HEK293 (cell line): ENCODE measurements at regions not wholly inside any gene's neighbourhood (a gene's known extent, or its start where the extent isn't known, plus 50 kb on each side); places are given as distances from the start of the nearest gene placed in this dataset.

Source experiments
- CTCF ChIA-PET: fragments of 350-600 bp; formaldehyde crosslinking; extraction: SDS; loops from one replicate; lab custom pipeline; 2021; ENCODE audit warnings: antibody characterized with exemption; lab: Yijun Ruan, JAX
- POLR2A ChIA-PET: fragments of 300-600 bp; formaldehyde crosslinking; extraction: SDS; loops from one replicate; lab custom pipeline; 2020; ENCODE audit warnings: antibody characterized with exemption, inconsistent platforms; lab: Yijun Ruan, JAX
- H3K27ac ChIP-seq: fragments of 200-500 bp; sonication (Bioruptor generic); 2 replicates; pipeline ENCODE4 v1.5.1; 2014; ENCODE audit warnings: low read depth, low read length, control low read depth, inconsistent platforms; ENCODE audit errors: extremely low read depth
- H3K36me3 ChIP-seq, 2 experiments: fragments of 200-500 bp in 1 of 2; sonication (Bioruptor generic) in 1 of 2; 1 replicate in 1 of 2; 2 replicates in 1 of 2; pipeline ENCODE4 v1.5.1; 2014 to 2017; ENCODE audit warnings: inconsistent platforms in 2 of 2, low read length in 2 of 2; ENCODE audit not compliant: control insufficient read depth in 2 of 2, insufficient read depth in 1 of 2
- H3K4me1 ChIP-seq: fragments of 200-500 bp; sonication (Bioruptor generic); 2 replicates; pipeline ENCODE4 v1.5.1; 2014; ENCODE audit warnings: mild to moderate bottlenecking, low read length, inconsistent platforms; ENCODE audit not compliant: control insufficient read depth, insufficient read depth
- H3K4me3 ChIP-seq: 2 replicates; pipeline ENCODE4 v1.5.1; 2011; ENCODE audit warnings: low read depth, mild to moderate bottlenecking, control low read depth, low read length, moderate library complexity
- H3K9me3 ChIP-seq: fragments of 200-500 bp; sonication (Bioruptor generic); 2 replicates; pipeline ENCODE4 v1.5.1; 2014; ENCODE audit warnings: low read depth, low read length, inconsistent platforms; ENCODE audit not compliant: control insufficient read depth, insufficient read depth
- ZBTB11 ChIP-seq: fragments of 450-650 bp; formaldehyde crosslinking; conservative IDR thresholded peaks from 2 replicates; pipeline ENCODE4 v1.5.1; 2016; ENCODE audit warnings: low read depth, missing biosample characterization, missing genetic modification characterization
- ZBTB6 ChIP-seq: fragments of 450-650 bp; formaldehyde crosslinking; IDR thresholded peaks from 2 replicates; pipeline ENCODE4 v1.5.1; 2017; ENCODE audit warnings: missing biosample characterization, missing genetic modification characterization
- ZFP3 ChIP-seq: fragments of 450-650 bp; formaldehyde crosslinking; IDR thresholded peaks from 2 replicates; pipeline ENCODE4 v1.5.1; 2016; ENCODE audit warnings: low read depth, missing biosample characterization, missing genetic modification characterization
- ZNF112 ChIP-seq: fragments of 450-650 bp; formaldehyde crosslinking; IDR thresholded peaks from 2 replicates; pipeline ENCODE4 v1.5.0; 2017; ENCODE audit warnings: missing biosample characterization, missing genetic modification characterization
- ZNF169 ChIP-seq: fragments of 450-650 bp; formaldehyde crosslinking; IDR thresholded peaks from 2 replicates; pipeline ENCODE4 v1.5.1; 2016; ENCODE audit warnings: missing biosample characterization, missing genetic modification characterization
- ZNF184 ChIP-seq: fragments of 450-650 bp; IDR thresholded peaks from 2 replicates; pipeline ENCODE4 v1.5.1; 2018; ENCODE audit warnings: missing biosample characterization, mild to moderate bottlenecking, missing genetic modification characterization
- ZNF24 ChIP-seq: fragments of 450-650 bp; formaldehyde crosslinking; IDR thresholded peaks from 2 replicates; pipeline ENCODE4 v1.5.1; 2016; ENCODE audit warnings: missing biosample characterization, missing genetic modification characterization
- ZNF302 ChIP-seq: fragments of 450-650 bp; formaldehyde crosslinking; IDR thresholded peaks from 2 replicates; pipeline ENCODE4 v1.5.1; 2016; ENCODE audit warnings: missing biosample characterization, missing genetic modification characterization, low read depth
- ZNF341 ChIP-seq: fragments of 450-650 bp; formaldehyde crosslinking; IDR thresholded peaks from 2 replicates; pipeline ENCODE4; 2016; ENCODE audit warnings: low read depth, missing biosample characterization, missing genetic modification characterization
- ZNF473 ChIP-seq: fragments of 450-650 bp; formaldehyde crosslinking; IDR thresholded peaks from 2 replicates; pipeline ENCODE4 v1.5.1; 2017; ENCODE audit warnings: missing biosample characterization, missing genetic modification characterization
- ZNF610 ChIP-seq: fragments of 450-650 bp; formaldehyde crosslinking; IDR thresholded peaks from 2 replicates; pipeline ENCODE4 v1.5.1; 2016; ENCODE audit warnings: missing biosample characterization, missing genetic modification characterization, borderline replicate concordance
- ZNF626 ChIP-seq: fragments of 450-650 bp; sonication (Bioruptor Pico); formaldehyde crosslinking; IDR thresholded peaks from 2 replicates; pipeline ENCODE4 v1.5.1; 2018; ENCODE audit warnings: missing biosample characterization, missing genetic modification characterization, inconsistent platforms
- TF ChIP-seq, protein P1 (sequence below): fragments of 450-650 bp; formaldehyde crosslinking; IDR thresholded peaks from 2 replicates; pipeline ENCODE4 v1.5.1; 2016; ENCODE audit warnings: missing biosample characterization, missing genetic modification characterization
- TF ChIP-seq, protein P2 (sequence below): fragments of 450-650 bp; formaldehyde crosslinking; IDR thresholded peaks from 2 replicates; pipeline ENCODE4 v1.5.0; 2017; ENCODE audit warnings: missing biosample characterization, missing genetic modification characterization, borderline replicate concordance
- TF ChIP-seq, protein P3 (sequence below): fragments of 450-650 bp; formaldehyde crosslinking; IDR thresholded peaks from 2 replicates; pipeline ENCODE4 v1.5.1; 2016; ENCODE audit warnings: missing biosample characterization, missing genetic modification characterization, low read depth

- TF ChIP-seq, protein P1, sequence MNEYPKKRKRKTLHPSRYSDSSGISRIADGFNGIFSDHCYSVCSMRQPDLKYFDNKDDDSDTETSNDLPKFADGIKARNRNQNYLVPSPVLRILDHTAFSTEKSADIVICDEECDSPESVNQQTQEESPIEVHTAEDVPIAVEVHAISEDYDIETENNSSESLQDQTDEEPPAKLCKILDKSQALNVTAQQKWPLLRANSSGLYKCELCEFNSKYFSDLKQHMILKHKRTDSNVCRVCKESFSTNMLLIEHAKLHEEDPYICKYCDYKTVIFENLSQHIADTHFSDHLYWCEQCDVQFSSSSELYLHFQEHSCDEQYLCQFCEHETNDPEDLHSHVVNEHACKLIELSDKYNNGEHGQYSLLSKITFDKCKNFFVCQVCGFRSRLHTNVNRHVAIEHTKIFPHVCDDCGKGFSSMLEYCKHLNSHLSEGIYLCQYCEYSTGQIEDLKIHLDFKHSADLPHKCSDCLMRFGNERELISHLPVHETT (tag by site-specific recombination) = no peak
- no peak for TF ChIP-seq ZBTB11 (tag by site-specific recombination)
- no peak for TF ChIP-seq ZNF610
- no peak for TF ChIP-seq ZNF473
- no peak for TF ChIP-seq ZNF341 (tag by site-specific recombination)
- TF ChIP-seq, protein P2, sequence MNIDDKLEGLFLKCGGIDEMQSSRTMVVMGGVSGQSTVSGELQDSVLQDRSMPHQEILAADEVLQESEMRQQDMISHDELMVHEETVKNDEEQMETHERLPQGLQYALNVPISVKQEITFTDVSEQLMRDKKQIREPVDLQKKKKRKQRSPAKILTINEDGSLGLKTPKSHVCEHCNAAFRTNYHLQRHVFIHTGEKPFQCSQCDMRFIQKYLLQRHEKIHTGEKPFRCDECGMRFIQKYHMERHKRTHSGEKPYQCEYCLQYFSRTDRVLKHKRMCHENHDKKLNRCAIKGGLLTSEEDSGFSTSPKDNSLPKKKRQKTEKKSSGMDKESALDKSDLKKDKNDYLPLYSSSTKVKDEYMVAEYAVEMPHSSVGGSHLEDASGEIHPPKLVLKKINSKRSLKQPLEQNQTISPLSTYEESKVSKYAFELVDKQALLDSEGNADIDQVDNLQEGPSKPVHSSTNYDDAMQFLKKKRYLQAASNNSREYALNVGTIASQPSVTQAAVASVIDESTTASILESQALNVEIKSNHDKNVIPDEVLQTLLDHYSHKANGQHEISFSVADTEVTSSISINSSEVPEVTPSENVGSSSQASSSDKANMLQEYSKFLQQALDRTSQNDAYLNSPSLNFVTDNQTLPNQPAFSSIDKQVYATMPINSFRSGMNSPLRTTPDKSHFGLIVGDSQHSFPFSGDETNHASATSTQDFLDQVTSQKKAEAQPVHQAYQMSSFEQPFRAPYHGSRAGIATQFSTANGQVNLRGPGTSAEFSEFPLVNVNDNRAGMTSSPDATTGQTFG = no peak
Measured at GRCh38 chr7:132636581-132636980, 60.3 kb upstream of the PLXNA4 start (continued).

DNA sequence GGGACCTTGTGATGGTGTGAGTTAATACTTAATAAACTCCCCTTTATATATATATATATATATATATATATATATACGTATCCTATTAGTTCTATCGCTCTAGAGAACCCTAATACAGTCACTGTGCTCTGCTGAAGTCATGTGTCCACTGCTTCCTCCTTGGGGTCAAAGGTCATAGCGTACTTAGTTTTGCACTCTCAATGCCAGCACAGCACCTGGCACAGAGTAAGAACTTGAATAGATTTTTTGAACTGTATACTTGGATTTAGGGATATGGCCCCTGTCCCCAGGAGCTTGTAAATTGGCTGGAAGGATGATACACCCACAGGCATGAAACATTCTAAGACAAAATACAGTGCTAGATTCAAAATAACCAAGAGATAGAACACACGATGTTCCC lies 58.9 kb upstream of the PLXNA4 start:
- Histone ChIP-seq H3K36me3 (no peaks in the 10 kb centered on the region), H3K4me1 (no peaks in the 10 kb centered on the region), H3K27ac (no peak overlapping the region), H3K4me3 (no peak overlapping the region), H3K9me3 (no peaks in the 10 kb centered on the region)
- TF ChIP-seq ZNF112 (tag by site-specific recombination) (no peak), ZNF626 (tag by site-specific recombination) (no peak)
- ChIA-PET POLR2A (no interaction called here), CTCF (no interaction called here)

- ChIA-PET POLR2A (no interaction called here), CTCF (no interaction called here)
- Histone ChIP-seq H3K4me3 (no peak overlapping the region), H3K4me1 (no peaks in the 10 kb centered on the region)
- no peak for TF ChIP-seq ZNF169 (tag by site-specific recombination)
- TF ChIP-seq, protein P3, sequence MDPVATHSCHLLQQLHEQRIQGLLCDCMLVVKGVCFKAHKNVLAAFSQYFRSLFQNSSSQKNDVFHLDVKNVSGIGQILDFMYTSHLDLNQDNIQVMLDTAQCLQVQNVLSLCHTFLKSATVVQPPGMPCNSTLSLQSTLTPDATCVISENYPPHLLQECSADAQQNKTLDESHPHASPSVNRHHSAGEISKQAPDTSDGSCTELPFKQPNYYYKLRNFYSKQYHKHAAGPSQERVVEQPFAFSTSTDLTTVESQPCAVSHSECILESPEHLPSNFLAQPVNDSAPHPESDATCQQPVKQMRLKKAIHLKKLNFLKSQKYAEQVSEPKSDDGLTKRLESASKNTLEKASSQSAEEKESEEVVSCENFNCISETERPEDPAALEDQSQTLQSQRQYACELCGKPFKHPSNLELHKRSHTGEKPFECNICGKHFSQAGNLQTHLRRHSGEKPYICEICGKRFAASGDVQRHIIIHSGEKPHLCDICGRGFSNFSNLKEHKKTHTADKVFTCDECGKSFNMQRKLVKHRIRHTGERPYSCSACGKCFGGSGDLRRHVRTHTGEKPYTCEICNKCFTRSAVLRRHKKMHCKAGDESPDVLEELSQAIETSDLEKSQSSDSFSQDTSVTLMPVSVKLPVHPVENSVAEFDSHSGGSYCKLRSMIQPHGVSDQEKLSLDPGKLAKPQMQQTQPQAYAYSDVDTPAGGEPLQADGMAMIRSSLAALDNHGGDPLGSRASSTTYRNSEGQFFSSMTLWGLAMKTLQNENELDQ (tag by site-specific recombination) = no peak
- TF ChIP-seq ZNF184 (tag by site-specific recombination) = no peak
- TF ChIP-seq ZBTB6 (tag by site-specific recombination) = no peak
- TF ChIP-seq ZFP3 (tag by site-specific recombination) = no peak
- TF ChIP-seq ZNF302 (tag by site-specific recombination) = no peak
- no peak for TF ChIP-seq ZNF24 (tag by site-specific recombination)
- TF ChIP-seq, all 188 proteins: peak for 0
- H3K27ac ChIP-seq = no peak overlapping the region
- no peaks in the 10 kb centered on the region for H3K9me3 ChIP-seq
- no peaks in the 10 kb centered on the region for H3K36me3 ChIP-seq
Measured at GRCh38 chr7:132630834-132631233, 54.6 kb upstream of the PLXNA4 start.
